ENCODE measurements at regions not wholly inside any gene's neighbourhood (a gene's known extent, or its start where the extent isn't known, plus 50 kb on each side); places are given as distances from the start of the nearest gene placed in this dataset.
"Not testable (repeated sequence)": the region's sequence is repeated elsewhere in the genome, so short reads cannot be mapped to it uniquely, and the experiment has no call there.

GRCh38 chr3:69647081-69647480 is 92.2 kb upstream of the MITF start:
- no peak for DNase-seq

GRCh38 chr3:69646287-69647067 is 92.8 kb upstream of the MITF start:
- no peak for DNase-seq

- no peak for DNase-seq
Measured at GRCh38 chr3:69642606-69643005, 96.7 kb upstream of the MITF start.

- DNase-seq, result no peak
Measured at GRCh38 chr3:69639851-69640250, 99.4 kb upstream of the MITF start.

GRCh38 chr3:69628951-69629350 is 110.3 kb upstream of the MITF start:
- DNase-seq, result no peak

- no peak for DNase-seq
Measured at GRCh38 chr3:69613286-69613685, 126.0 kb upstream of the MITF start.

- DNase-seq, result no peak
Measured at GRCh38 chr3:69612791-69613190, 126.5 kb upstream of the MITF start.

- DNase-seq, result not testable (repeated sequence)
Measured at GRCh38 chr3:69609566-69609965, 129.7 kb upstream of the MITF start.

- no peak for DNase-seq
Measured at GRCh38 chr3:69607466-69608305, 131.6 kb upstream of the MITF start.

- DNase-seq, result no peak
Measured at GRCh38 chr3:69605867-69606266, 133.4 kb upstream of the MITF start.

- DNase-seq, result no peak
Measured at GRCh38 chr3:69604735-69605450, 134.4 kb upstream of the MITF start.

GRCh38 chr3:69602112-69602511 is 137.2 kb upstream of the MITF start:
- no peak for DNase-seq

- DNase-seq, result no peak
Measured at GRCh38 chr3:69594286-69594685, 145.0 kb upstream of the MITF start.

- DNase-seq, result no peak
Measured at GRCh38 chr3:69591164-69591736, 148.0 kb upstream of the MITF start.

GRCh38 chr3:69590111-69590510 is 149.2 kb upstream of the MITF start:
- DNase-seq, result no peak

GRCh38 chr3:69588170-69588569 is 151.1 kb upstream of the MITF start:
- no peak for DNase-seq

GRCh38 chr3:69585472-69585871 is 153.8 kb upstream of the MITF start:
- DNase-seq, result no peak

GRCh38 chr3:69582044-69582443 is 157.2 kb upstream of the MITF start:
- DNase-seq, result no peak

GRCh38 chr3:69579306-69580041 is 159.8 kb upstream of the MITF start:
- DNase-seq, result no peak

- no peak for DNase-seq
Measured at GRCh38 chr3:69569520-69569919, 169.7 kb upstream of the MITF start.

GRCh38 chr3:69568951-69569350 is 170.3 kb upstream of the MITF start:
- no peak for DNase-seq

- no peak for DNase-seq
Measured at GRCh38 chr3:69568458-69568857, 170.8 kb upstream of the MITF start.

- no peak for DNase-seq
Measured at GRCh38 chr3:69567710-69568052, 171.6 kb upstream of the MITF start.
